WTC11 (cell line): ENCODE measurements at regions not wholly inside any gene's neighbourhood (a gene's known extent, or its start where the extent isn't known, plus 50 kb on each side); places are given as distances from the start of the nearest gene placed in this dataset.

ENCODE experiments used
- ATAC-seq: fragments of 200-7000 bp; cut with Tn5 transposase; 2 replicates; pipeline ENCODE4 v1.10.0; 2021; ENCODE audit warnings: mild to moderate bottlenecking, moderate library complexity
- CTCF ChIA-PET: fragments of 300-600 bp; sonication (Branson Sonifier 250); formaldehyde crosslinking; loops from one replicate; lab custom pipeline; 2021; ENCODE audit warnings: antibody characterized with exemption; lab: Charles Lee
- POLR2A ChIA-PET: fragments of 350-600 bp; sonication (Branson Sonifier 250); formaldehyde crosslinking; loops from one replicate; lab custom pipeline; 2021; ENCODE audit warnings: antibody characterized with exemption; lab: Charles Lee
- DNase-seq: peaks from one replicate; pipeline ENCODE4 v3.0.0; 2021; ENCODE audit warnings: low spot score
- H3K27ac Mint-ChIP-seq: 2 replicates; pipeline ENCODE4 v1.8.0; 2021; ENCODE audit warnings: mixed read lengths
- H3K27me3 Mint-ChIP-seq: 2 replicates; pipeline ENCODE4 v1.8.0; 2021; ENCODE audit warnings: low read depth, mild to moderate bottlenecking, moderate library complexity, mixed read lengths
- H3K36me3 Mint-ChIP-seq: 2 replicates; pipeline ENCODE4 v1.8.0; 2021; ENCODE audit warnings: mixed read lengths
- H3K4me1 Mint-ChIP-seq: 2 replicates; pipeline ENCODE4 v1.8.0; 2022; ENCODE audit warnings: mixed read lengths
- H3K4me3 Mint-ChIP-seq: 2 replicates; pipeline ENCODE4 v1.8.0; 2021; ENCODE audit warnings: mild to moderate bottlenecking, moderate library complexity, mixed read lengths
- H3K9me3 Mint-ChIP-seq: 2 replicates; pipeline ENCODE4 v1.8.0; 2021; ENCODE audit warnings: mixed read lengths
- ATF1 ChIP-seq: sonication (generic); formaldehyde crosslinking; IDR thresholded peaks from 2 replicates; pipeline ENCODE4 v1.8.1; 2023; ENCODE audit warnings: mild to moderate bottlenecking, moderate library complexity, missing genetic modification reagents
- CBFB ChIP-seq: sonication (generic); formaldehyde crosslinking; IDR thresholded peaks from 2 replicates; pipeline ENCODE4 v1.8.1; 2022; ENCODE audit warnings: mild to moderate bottlenecking, low read depth, missing genetic modification reagents
- CREM ChIP-seq: sonication (generic); formaldehyde crosslinking; IDR thresholded peaks from 2 replicates; pipeline ENCODE4 v1.8.1; 2022; ENCODE audit warnings: mild to moderate bottlenecking, missing genetic modification reagents, moderate library complexity
- FOXP1 ChIP-seq: sonication (generic); formaldehyde crosslinking; IDR thresholded peaks from 2 replicates; pipeline ENCODE4 v1.8.0; 2022; ENCODE audit warnings: missing genetic modification reagents, mild to moderate bottlenecking, moderate library complexity, borderline replicate concordance
- GRHL2 ChIP-seq: fragments of 250-450 bp; sonication (Bioruptor Pico); IDR thresholded peaks from 2 replicates; pipeline ENCODE4 v1.8.0; 2022; ENCODE audit warnings: mild to moderate bottlenecking, moderate library complexity; ENCODE audit not compliant: insufficient replicate concordance, severe bottlenecking
- GTF2I ChIP-seq: fragments of 250-450 bp; sonication (Bioruptor Pico); conservative IDR thresholded peaks from 2 replicates; pipeline ENCODE4 v1.4.0; 2021; ENCODE audit warnings: mild to moderate bottlenecking
- HMGA2 ChIP-seq: fragments of 250-450 bp; sonication (Bioruptor Pico); IDR thresholded peaks from 2 replicates; pipeline ENCODE4 v1.4.0; 2021; ENCODE audit warnings: mild to moderate bottlenecking, moderate library complexity
- JAZF1 ChIP-seq: fragments of 250-450 bp; sonication (Bioruptor Pico); IDR thresholded peaks from 2 replicates; pipeline ENCODE4 v1.9.0; 2021; ENCODE audit warnings: moderate library complexity, mild to moderate bottlenecking, inconsistent platforms
- KAT7 ChIP-seq: sonication (generic); formaldehyde crosslinking; IDR thresholded peaks from 2 replicates; pipeline ENCODE4 v1.8.1; 2023; ENCODE audit warnings: missing genetic modification reagents, mild to moderate bottlenecking, borderline replicate concordance
- NR3C1 ChIP-seq: sonication (generic); formaldehyde crosslinking; conservative IDR thresholded peaks from 2 replicates; pipeline ENCODE4 v1.8.1; 2023; ENCODE audit warnings: low read depth, mild to moderate bottlenecking, missing genetic modification reagents
- RORB ChIP-seq: fragments of 250-450 bp; sonication (Bioruptor Pico); IDR thresholded peaks from 2 replicates; pipeline ENCODE4 v1.9.0; 2021; ENCODE audit warnings: mild to moderate bottlenecking
- SOX15 ChIP-seq: fragments of 250-450 bp; sonication (Bioruptor Pico); IDR thresholded peaks from 2 replicates; pipeline ENCODE4 v1.9.0; 2021; ENCODE audit warnings: mild to moderate bottlenecking
- SP1 ChIP-seq: sonication (generic); formaldehyde crosslinking; conservative IDR thresholded peaks from 2 replicates; pipeline ENCODE4 v1.8.1; 2022; ENCODE audit warnings: missing genetic modification reagents
- ZNF263 ChIP-seq: sonication (generic); formaldehyde crosslinking; IDR thresholded peaks from 2 replicates; pipeline ENCODE4 v1.8.1; 2022; ENCODE audit warnings: low read depth, mild to moderate bottlenecking, moderate library complexity, missing genetic modification reagents
- ZNF396 ChIP-seq: fragments of 250-450 bp; sonication (Bioruptor Pico); IDR thresholded peaks from 2 replicates; pipeline ENCODE4 v1.8.0; 2021; ENCODE audit warnings: mild to moderate bottlenecking, moderate library complexity, borderline replicate concordance
- ZNF423 ChIP-seq: fragments of 250-450 bp; sonication (Bioruptor Pico); IDR thresholded peaks from 2 replicates; pipeline ENCODE4 v2.1.2; 2022; ENCODE audit warnings: mild to moderate bottlenecking, moderate library complexity
- TF ChIP-seq, protein P1 (sequence below): sonication (generic); formaldehyde crosslinking; IDR thresholded peaks from 2 replicates; pipeline ENCODE4 v1.8.1; 2022; ENCODE audit warnings: mild to moderate bottlenecking, moderate library complexity, missing genetic modification reagents
- TF ChIP-seq, protein P2 (sequence below): fragments of 250-450 bp; sonication (Bioruptor Pico); IDR thresholded peaks from 2 replicates; pipeline ENCODE4 v2.1.2; 2022; ENCODE audit warnings: mild to moderate bottlenecking, moderate library complexity
- TF ChIP-seq, protein P3 (sequence below): fragments of 250-450 bp; sonication (Bioruptor Pico); conservative IDR thresholded peaks from 2 replicates; pipeline ENCODE4 v1.9.0; 2021; ENCODE audit warnings: mild to moderate bottlenecking
- TF ChIP-seq, protein P4 (sequence below): sonication (generic); formaldehyde crosslinking; IDR thresholded peaks from 2 replicates; pipeline ENCODE4 v1.8.0; 2022; ENCODE audit warnings: missing genetic modification reagents
- TF ChIP-seq, protein P5 (sequence below): fragments of 200-600 bp; IDR thresholded peaks from 2 replicates; pipeline ENCODE4 v1.8.0; 2022; ENCODE audit warnings: antibody characterized with exemption
- TF ChIP-seq, protein P6 (sequence below): sonication (generic); formaldehyde crosslinking; IDR thresholded peaks from 2 replicates; pipeline ENCODE4 v1.8.1; 2022; ENCODE audit warnings: missing genetic modification reagents, borderline replicate concordance
- TF ChIP-seq, protein P7 (sequence below): fragments of 250-450 bp; sonication (Bioruptor Pico); IDR thresholded peaks from 2 replicates; pipeline ENCODE4 v1.8.0; 2021; ENCODE audit warnings: mild to moderate bottlenecking

DNA sequence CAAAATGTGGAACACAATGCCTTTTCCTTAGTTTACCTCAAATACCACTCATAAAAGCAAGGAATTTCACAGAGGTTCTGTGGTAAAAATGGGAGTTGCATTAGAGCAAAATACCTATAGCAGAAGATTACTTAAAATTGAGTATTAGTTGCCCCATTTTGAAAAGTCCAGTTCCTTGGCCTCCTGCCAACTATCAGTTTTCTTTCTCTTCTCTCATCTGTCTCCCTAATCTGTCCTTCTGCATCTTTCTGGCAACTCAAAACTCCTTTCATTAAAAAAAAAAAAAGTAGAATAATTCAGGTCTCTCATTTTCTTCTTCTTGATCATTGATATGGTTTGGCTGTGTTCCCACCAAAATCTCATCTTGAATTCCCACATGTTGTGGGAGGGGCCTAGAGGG lies 127.3 kb downstream of the ATP23 start:
- 0 out of 2 replicates have a peak, but pooled peaks cover 2% of the 10 kb centered on the region for H3K27me3 Mint-ChIP-seq
- CTCF ChIA-PET, result interaction anchor here (0.7 kb wide), 1 partner anchor 312 kb away, joined by 3 read pairs; no protein-coding TSS in a partner anchor
- POLR2A ChIA-PET, result no interaction called here
- H3K36me3 Mint-ChIP-seq, result no peaks in the 10 kb centered on the region
- H3K4me3 Mint-ChIP-seq, result no peak overlapping the region
- no peak for ATAC-seq
- H3K9me3 Mint-ChIP-seq, result peaks cover 15% of the 10 kb centered on the region
- H3K4me1 Mint-ChIP-seq, result peaks cover 15% of the 10 kb centered on the region
- H3K27ac Mint-ChIP-seq, result no peak overlapping the region
- DNase-seq, result no peak
- TF ChIP-seq, protein P1, sequence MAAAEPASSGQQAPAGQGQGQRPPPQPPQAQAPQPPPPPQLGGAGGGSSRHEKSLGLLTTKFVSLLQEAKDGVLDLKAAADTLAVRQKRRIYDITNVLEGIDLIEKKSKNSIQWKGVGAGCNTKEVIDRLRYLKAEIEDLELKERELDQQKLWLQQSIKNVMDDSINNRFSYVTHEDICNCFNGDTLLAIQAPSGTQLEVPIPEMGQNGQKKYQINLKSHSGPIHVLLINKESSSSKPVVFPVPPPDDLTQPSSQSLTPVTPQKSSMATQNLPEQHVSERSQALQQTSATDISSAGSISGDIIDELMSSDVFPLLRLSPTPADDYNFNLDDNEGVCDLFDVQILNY (CRISPR knock-in tag), result no peak
- TF ChIP-seq, protein P2, sequence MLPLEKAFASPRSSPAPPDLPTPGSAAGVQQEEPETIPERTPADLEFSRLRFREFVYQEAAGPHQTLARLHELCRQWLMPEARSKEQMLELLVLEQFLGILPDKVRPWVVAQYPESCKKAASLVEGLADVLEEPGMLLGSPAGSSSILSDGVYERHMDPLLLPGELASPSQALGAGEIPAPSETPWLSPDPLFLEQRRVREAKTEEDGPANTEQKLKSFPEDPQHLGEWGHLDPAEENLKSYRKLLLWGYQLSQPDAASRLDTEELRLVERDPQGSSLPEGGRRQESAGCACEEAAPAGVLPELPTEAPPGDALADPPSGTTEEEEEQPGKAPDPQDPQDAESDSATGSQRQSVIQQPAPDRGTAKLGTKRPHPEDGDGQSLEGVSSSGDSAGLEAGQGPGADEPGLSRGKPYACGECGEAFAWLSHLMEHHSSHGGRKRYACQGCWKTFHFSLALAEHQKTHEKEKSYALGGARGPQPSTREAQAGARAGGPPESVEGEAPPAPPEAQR, result no peak
- TF ChIP-seq KAT7 (CRISPR knock-in tag), result no peak
- TF ChIP-seq CREM (CRISPR knock-in tag), result no peak
- TF ChIP-seq, protein P3, sequence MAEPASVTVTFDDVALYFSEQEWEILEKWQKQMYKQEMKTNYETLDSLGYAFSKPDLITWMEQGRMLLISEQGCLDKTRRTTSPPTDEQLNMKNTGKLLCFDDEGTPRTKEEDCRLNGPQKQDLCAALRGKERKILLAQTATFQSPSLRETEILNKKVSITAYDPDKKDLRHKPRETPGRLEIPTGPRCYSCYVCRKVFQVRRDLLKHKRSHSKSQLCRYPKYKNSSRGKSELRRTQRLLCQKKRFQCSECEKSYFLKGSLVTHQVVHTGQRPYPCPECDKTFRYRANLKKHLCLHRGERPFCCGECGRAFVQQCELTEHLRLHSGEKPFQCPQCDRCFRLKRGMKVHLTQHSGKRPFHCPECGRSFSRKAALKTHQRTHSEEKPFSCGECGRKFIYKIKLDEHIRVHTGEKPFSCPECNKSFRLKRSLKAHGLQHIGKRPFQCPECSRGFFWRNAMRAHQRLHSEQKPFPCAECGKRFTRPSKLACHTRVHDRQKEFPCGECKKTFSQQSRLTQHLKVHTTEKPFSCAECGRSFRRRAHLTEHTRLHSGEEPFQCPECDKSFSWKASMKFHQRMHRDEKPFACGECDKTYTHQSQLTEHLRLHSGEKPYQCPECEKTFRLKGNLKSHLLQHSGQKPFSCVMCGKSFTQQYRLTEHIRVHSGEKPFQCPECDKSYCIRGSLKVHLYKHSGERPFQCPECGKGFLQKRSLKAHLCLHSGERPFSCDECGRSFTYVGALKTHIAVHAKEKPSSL (CRISPR knock-in tag), result no peak
- TF ChIP-seq, protein P4, sequence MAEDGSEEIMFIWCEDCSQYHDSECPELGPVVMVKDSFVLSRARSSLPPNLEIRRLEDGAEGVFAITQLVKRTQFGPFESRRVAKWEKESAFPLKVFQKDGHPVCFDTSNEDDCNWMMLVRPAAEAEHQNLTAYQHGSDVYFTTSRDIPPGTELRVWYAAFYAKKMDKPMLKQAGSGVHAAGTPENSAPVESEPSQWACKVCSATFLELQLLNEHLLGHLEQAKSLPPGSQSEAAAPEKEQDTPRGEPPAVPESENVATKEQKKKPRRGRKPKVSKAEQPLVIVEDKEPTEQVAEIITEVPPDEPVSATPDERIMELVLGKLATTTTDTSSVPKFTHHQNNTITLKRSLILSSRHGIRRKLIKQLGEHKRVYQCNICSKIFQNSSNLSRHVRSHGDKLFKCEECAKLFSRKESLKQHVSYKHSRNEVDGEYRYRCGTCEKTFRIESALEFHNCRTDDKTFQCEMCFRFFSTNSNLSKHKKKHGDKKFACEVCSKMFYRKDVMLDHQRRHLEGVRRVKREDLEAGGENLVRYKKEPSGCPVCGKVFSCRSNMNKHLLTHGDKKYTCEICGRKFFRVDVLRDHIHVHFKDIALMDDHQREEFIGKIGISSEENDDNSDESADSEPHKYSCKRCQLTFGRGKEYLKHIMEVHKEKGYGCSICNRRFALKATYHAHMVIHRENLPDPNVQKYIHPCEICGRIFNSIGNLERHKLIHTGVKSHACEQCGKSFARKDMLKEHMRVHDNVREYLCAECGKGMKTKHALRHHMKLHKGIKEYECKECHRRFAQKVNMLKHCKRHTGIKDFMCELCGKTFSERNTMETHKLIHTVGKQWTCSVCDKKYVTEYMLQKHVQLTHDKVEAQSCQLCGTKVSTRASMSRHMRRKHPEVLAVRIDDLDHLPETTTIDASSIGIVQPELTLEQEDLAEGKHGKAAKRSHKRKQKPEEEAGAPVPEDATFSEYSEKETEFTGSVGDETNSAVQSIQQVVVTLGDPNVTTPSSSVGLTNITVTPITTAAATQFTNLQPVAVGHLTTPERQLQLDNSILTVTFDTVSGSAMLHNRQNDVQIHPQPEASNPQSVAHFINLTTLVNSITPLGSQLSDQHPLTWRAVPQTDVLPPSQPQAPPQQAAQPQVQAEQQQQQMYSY, result no peak
- no peak for TF ChIP-seq ZNF263 (CRISPR knock-in tag)
- TF ChIP-seq, protein P5, sequence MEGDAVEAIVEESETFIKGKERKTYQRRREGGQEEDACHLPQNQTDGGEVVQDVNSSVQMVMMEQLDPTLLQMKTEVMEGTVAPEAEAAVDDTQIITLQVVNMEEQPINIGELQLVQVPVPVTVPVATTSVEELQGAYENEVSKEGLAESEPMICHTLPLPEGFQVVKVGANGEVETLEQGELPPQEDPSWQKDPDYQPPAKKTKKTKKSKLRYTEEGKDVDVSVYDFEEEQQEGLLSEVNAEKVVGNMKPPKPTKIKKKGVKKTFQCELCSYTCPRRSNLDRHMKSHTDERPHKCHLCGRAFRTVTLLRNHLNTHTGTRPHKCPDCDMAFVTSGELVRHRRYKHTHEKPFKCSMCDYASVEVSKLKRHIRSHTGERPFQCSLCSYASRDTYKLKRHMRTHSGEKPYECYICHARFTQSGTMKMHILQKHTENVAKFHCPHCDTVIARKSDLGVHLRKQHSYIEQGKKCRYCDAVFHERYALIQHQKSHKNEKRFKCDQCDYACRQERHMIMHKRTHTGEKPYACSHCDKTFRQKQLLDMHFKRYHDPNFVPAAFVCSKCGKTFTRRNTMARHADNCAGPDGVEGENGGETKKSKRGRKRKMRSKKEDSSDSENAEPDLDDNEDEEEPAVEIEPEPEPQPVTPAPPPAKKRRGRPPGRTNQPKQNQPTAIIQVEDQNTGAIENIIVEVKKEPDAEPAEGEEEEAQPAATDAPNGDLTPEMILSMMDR, result no peak
- TF ChIP-seq ZNF423 (CRISPR knock-in tag), result no peak
- TF ChIP-seq NR3C1 (CRISPR knock-in tag), result no peak
- TF ChIP-seq FOXP1, result no peak
- TF ChIP-seq SP1 (CRISPR knock-in tag), result no peak
- TF ChIP-seq SOX15 (CRISPR knock-in tag), result no peak
- TF ChIP-seq GTF2I, result no peak
- TF ChIP-seq CBFB (CRISPR knock-in tag), result no peak
- TF ChIP-seq, all 79 proteins: peak for 0

DNA sequence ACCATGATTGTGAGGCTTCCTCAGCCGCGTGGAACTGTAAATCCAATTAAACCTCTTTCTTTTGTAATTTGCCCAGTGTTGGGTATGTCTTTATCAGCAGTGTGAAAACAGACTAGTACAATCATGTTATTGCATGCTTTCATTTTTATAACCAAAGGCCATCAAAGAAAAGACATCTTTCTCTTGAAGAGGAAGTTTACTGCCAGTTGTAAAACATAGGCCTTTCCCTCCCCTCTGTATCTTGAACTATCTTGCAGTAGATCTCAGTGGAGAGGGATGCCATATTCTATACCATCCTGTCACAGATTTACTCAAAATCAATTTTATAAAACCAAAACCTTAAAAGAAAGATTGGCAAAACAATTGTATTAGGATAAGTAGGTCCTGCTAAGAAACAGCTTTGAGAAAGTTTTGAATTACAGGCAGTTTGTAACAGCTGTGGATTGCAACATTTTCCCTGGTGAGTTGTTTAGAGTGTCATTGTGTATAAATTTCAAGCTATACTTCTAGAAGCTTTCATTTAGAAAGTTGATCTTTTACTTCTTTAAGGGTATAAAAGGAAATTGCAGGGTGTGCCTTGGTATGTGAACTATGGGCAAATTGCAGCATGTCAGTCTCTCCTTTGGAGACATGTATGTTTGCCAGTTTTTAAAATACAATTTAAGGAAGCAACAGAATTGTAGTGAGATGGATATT lies 128.0 kb downstream of the ATP23 start:
- Mint-ChIP-seq H3K4me3 (no peak overlapping the region), H3K27me3 (0 out of 2 replicates have a peak, but pooled peaks cover 2% of the 10 kb centered on the region), H3K36me3 (no peaks in the 10 kb centered on the region), H3K9me3 (peaks cover 21% of the 10 kb centered on the region), H3K4me1 (peaks cover 15% of the 10 kb centered on the region), H3K27ac (no peak overlapping the region)
- POLR2A ChIA-PET, result no interaction called here
- CTCF ChIA-PET, result interaction anchor here (0.7 kb wide), 1 partner anchor 312 kb away, joined by 3 read pairs; no protein-coding TSS in a partner anchor
- ATAC-seq (no peak), DNase-seq (no peak)
- TF ChIP-seq RORB (CRISPR knock-in tag), result no peak
- TF ChIP-seq, protein P6, sequence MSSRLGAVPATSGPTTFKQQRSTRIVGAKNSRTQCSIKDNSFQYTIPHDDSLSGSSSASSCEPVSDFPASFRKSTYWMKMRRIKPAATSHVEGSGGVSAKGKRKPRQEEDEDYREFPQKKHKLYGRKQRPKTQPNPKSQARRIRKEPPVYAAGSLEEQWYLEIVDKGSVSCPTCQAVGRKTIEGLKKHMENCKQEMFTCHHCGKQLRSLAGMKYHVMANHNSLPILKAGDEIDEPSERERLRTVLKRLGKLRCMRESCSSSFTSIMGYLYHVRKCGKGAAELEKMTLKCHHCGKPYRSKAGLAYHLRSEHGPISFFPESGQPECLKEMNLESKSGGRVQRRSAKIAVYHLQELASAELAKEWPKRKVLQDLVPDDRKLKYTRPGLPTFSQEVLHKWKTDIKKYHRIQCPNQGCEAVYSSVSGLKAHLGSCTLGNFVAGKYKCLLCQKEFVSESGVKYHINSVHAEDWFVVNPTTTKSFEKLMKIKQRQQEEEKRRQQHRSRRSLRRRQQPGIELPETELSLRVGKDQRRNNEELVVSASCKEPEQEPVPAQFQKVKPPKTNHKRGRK (CRISPR knock-in tag), result no peak
- TF ChIP-seq, protein P7, sequence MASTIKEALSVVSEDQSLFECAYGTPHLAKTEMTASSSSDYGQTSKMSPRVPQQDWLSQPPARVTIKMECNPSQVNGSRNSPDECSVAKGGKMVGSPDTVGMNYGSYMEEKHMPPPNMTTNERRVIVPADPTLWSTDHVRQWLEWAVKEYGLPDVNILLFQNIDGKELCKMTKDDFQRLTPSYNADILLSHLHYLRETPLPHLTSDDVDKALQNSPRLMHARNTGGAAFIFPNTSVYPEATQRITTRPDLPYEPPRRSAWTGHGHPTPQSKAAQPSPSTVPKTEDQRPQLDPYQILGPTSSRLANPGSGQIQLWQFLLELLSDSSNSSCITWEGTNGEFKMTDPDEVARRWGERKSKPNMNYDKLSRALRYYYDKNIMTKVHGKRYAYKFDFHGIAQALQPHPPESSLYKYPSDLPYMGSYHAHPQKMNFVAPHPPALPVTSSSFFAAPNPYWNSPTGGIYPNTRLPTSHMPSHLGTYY (CRISPR knock-in tag), result no peak
- no peak for TF ChIP-seq HMGA2 (CRISPR knock-in tag)
- no peak for TF ChIP-seq GRHL2 (CRISPR knock-in tag)
- no peak for TF ChIP-seq ATF1 (CRISPR knock-in tag)
- no peak for TF ChIP-seq ZNF396 (CRISPR knock-in tag)
- no peak for TF ChIP-seq JAZF1
